WERI-Rb-1 (cell line): ENCODE measurements at regions not wholly inside any gene's neighbourhood (a gene's known extent, or its start where the extent isn't known, plus 50 kb on each side); places are given as distances from the start of the nearest gene placed in this dataset.

Experiments
- DNase-seq: peaks from one replicate; pipeline ENCODE4 v3.0.0-alpha.2; 2020
- H3K27ac ChIP-seq: fragments of 250-450 bp; sonication (Bioruptor Pico); 2 replicates; pipeline ENCODE4 v1.5.1; 2020; ENCODE audit warnings: mild to moderate bottlenecking, moderate library complexity
- H3K27me3 ChIP-seq: fragments of 250-450 bp; sonication (Bioruptor Pico); 2 replicates; pipeline ENCODE4 v1.5.1; 2021; ENCODE audit warnings: mild to moderate bottlenecking, low read depth, moderate library complexity; ENCODE audit not compliant: insufficient read depth, severe bottlenecking
- H3K36me3 ChIP-seq: fragments of 250-450 bp; sonication (Bioruptor Pico); 2 replicates; pipeline ENCODE4 v1.5.1; 2020; ENCODE audit warnings: mild to moderate bottlenecking, moderate library complexity
- H3K4me3 ChIP-seq: 2 replicates; pipeline ENCODE4 v1.5.1; 2011; ENCODE audit warnings: low read depth, mild to moderate bottlenecking, control low read depth, low read length
- H3K9me3 ChIP-seq: fragments of 250-450 bp; sonication (Bioruptor Pico); 2 replicates; pipeline ENCODE4 v1.5.1; 2021; ENCODE audit warnings: mild to moderate bottlenecking, moderate library complexity; ENCODE audit not compliant: severe bottlenecking
- CTCF ChIP-seq: IDR thresholded peaks from 2 replicates; pipeline ENCODE4 v1.5.1; 2011; ENCODE audit warnings: low read depth, mild to moderate bottlenecking, control low read depth, inconsistent platforms, low read length

DNA sequence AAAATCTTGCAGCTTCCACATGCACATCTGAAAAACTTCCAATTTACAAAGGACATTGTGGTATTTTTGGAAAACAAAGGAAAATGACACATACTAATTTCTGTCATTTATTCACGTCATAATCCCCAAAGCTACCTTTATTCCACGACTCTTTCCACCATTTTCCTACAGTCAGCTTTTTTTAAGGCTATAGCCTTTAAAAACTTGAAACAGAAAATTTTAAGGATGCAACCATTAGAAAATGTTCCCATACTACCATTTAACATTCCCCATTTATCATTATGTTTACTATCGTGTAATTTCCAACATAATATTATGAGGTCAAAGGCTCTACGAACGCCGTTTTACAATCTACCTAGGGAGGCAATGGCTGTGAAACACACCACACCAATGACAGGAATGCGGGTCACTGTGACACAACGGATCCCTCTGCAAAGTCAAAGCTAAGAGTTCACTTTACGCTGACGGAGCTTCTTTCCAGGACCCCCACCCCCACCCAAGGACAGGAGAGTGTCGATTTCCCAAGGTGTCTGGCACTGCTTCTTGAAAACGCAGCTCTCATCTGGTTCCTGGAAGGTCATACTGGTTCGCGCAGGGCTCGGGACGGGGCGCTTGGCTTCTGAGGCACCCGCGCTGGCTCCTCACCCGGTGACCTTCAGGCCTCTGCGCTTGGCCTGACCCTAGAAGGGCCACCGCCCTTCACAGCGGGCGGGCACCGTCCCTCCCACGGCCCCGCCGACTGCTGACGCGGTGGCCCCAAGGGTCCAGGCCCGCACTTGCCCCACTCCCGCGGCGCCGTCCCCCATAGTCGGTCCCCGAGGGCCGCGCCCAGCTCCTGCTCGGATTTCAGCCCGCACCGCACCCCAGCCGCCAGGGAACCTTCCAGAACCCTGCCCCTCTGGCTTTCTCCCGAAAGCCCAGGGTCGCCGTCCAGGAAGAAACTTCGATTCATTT is 50.5 kb upstream of the ATF3 start:
- DNase-seq: no peak
- no peak for TF ChIP-seq CTCF
- Histone ChIP-seq H3K36me3 (no peaks in the 10 kb centered on the region), H3K9me3 (peaks cover 5% of the 10 kb centered on the region), H3K4me3 (no peak overlapping the region), H3K27ac (no peak overlapping the region), H3K27me3 (no peaks in the 10 kb centered on the region)

DNA sequence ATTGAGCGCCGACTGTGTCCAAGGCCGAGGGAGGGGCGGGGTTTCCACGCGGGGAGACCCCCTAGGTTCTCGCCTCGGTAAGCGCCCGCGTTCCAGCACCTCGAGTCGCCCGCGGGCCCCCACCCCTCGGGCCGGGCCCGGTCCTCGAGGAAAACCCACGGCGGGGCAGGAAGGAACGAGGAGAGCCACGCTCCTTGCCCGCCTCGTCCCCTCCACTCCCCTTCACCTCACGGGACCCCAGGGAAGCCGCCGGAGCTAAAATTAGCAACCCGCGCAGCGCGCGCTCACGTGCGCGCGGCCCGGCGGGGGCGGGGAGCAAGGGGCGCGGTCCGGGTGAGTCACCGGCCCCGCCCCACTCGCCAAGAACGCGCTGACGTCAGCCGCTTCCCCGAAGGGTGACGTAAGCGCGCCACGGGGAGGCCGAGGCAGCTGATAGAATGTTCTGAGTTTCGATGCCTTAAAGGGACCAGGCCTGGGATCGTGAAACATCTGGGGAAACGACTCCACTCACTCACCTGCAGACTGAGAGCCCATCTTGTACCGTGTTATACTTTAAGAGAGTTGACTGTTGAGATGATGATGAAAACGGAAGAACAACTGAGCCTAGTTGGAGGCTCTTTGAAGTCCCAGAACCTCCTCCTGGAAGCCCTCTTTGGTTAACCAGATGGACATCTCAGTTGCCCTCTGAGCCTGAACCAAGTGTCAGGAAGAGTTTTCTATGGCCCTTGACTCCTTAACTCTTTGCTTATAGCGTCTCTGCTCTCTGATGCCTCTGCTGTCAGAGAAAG is 49.7 kb upstream of the ATF3 start:
- no peak overlapping the region for H3K27ac ChIP-seq
- H3K9me3 ChIP-seq: peaks cover 5% of the 10 kb centered on the region
- TF ChIP-seq CTCF: no peak
- H3K4me3 ChIP-seq: no peak overlapping the region
- no peaks in the 10 kb centered on the region for H3K27me3 ChIP-seq
- no peak for DNase-seq
- no peaks in the 10 kb centered on the region for H3K36me3 ChIP-seq
